ENCODE measurements at regions not wholly inside any gene's neighbourhood (a gene's known extent, or its start where the extent isn't known, plus 50 kb on each side); places are given as distances from the start of the nearest gene placed in this dataset.

DNA sequence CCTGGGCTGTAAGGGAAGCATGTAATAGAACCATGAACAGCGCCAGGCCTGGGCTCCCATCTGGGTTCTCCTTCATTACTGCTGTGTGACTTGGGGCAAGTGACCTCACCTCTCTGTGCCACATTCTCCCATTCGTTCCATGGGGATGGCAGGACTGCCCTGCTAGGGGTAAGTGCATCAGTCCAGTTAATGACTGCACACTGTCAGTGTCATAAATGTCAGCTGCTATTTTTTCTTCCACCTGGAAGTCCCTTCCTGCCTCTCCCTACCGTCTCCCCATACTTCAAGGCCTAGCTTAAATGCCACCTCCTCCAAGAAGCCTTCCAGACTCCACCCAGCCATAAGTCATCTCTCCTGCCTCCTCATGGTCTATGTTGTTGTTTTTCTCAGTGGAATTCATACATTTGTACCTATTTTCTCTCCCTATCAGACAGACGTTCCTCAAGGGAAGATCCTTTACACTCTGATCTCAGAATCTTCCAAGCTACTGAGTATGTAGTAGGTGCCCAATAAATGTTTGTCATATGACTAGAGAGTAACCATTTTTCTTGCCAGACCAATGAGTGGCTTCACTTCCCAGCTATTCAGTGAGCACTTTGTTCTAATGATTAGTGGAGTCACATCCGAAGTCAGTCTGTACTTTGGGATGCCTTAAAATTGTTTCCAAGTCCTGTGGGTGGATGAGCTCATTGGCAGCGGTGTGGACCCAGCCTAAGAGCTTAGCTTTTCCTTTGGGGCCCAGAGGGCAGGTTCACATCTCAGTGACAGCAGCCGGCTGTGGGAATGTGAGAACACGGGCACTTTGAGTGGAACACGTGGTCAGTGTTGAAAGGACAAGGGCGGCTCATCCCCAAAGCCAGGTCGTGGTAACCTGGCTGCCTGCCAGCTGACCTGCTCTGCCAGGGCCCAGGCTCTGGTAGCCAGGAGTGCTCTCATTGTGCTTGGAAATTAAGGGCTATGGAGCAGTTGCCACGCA is 147.5 kb upstream of the GSE1 start:
- H3K9me3 ChIP-seq (ENCODE audit: insufficient read depth, low read depth, low read length), result no peaks in the 10 kb centered on the region
- H3K36me3 ChIP-seq (ENCODE audit: insufficient read depth, low read length), result no peaks in the 10 kb centered on the region
- H3K4me2 ChIP-seq (ENCODE audit: low read length), result no peak overlapping the region
- H3K9ac ChIP-seq (ENCODE audit: low read length), result no peak overlapping the region
- Mint-ChIP-seq H3K4me1 (ENCODE audit: low read depth, unreplicated experiment) (peaks cover 13% of the 10 kb centered on the region), H3K36me3 (ENCODE audit: low read depth, unreplicated experiment) (no peaks in the 10 kb centered on the region), H3K9me3 (ENCODE audit: unreplicated experiment) (no peaks in the 10 kb centered on the region), H3K27ac (ENCODE audit: unreplicated experiment) (no peak overlapping the region), H3K4me3 (ENCODE audit: unreplicated experiment) (peak overlapping the region; percentile 2), H3K27me3 (ENCODE audit: low read depth, unreplicated experiment) (peaks cover 31% of the 10 kb centered on the region)
- DNase-seq (ENCODE audit: low read depth), result peak; percentile 53
- H3K4me1 ChIP-seq (ENCODE audit: insufficient read depth, low read length), result peaks cover 21% of the 10 kb centered on the region
- H3K79me2 ChIP-seq (ENCODE audit: insufficient read depth, low read length), result no peaks in the 10 kb centered on the region
- H3K27me3 ChIP-seq (ENCODE audit: insufficient read depth, low read length), result peaks cover 13% of the 10 kb centered on the region
- TF ChIP-seq, protein P1, sequence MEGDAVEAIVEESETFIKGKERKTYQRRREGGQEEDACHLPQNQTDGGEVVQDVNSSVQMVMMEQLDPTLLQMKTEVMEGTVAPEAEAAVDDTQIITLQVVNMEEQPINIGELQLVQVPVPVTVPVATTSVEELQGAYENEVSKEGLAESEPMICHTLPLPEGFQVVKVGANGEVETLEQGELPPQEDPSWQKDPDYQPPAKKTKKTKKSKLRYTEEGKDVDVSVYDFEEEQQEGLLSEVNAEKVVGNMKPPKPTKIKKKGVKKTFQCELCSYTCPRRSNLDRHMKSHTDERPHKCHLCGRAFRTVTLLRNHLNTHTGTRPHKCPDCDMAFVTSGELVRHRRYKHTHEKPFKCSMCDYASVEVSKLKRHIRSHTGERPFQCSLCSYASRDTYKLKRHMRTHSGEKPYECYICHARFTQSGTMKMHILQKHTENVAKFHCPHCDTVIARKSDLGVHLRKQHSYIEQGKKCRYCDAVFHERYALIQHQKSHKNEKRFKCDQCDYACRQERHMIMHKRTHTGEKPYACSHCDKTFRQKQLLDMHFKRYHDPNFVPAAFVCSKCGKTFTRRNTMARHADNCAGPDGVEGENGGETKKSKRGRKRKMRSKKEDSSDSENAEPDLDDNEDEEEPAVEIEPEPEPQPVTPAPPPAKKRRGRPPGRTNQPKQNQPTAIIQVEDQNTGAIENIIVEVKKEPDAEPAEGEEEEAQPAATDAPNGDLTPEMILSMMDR (IDR thresholded peaks at IDR 0.05; ENCODE audit: insufficient read depth, low read depth, low read length), result no peak
- no peak for TF ChIP-seq EZH2 (IDR thresholded peaks at IDR 0.05; ENCODE audit: insufficient read depth, low read length)
- no peak overlapping the region for H3K4me3 ChIP-seq (ENCODE audit: insufficient read depth, low read depth, low read length)
- no peak overlapping the region for H2AFZ ChIP-seq (ENCODE audit: low read depth, low read length)
- no peak overlapping the region for H3K27ac ChIP-seq (ENCODE audit: low read depth, low read length)
- FAIRE-seq, result peak; percentile 62
- H4K20me1 ChIP-seq (ENCODE audit: insufficient read depth, low read length), result peaks cover 71% of the 10 kb centered on the region

DNA sequence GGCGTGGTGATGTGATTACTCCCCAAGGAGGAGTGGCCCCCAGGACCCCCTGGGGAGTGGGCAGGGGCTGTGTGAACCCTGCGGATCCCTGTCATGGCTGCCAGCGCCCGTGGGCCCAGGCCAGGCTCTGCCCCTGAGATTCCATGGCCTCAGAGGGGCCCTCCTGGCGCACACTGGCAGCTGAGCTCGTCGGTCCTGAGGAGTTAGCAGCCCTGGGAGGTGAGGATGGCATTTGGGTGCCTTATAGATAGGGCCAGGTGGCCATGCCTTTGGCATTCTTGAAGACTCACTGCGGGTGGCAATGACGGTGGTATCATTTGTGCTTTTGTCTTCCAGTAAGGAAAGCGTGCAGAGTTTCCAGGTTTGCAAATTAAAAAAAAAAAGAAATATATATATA is 146.8 kb upstream of the GSE1 start:
- Mint-ChIP-seq H3K27ac (ENCODE audit: unreplicated experiment) (no peak overlapping the region), H3K27me3 (ENCODE audit: low read depth, unreplicated experiment) (peaks cover 32% of the 10 kb centered on the region), H3K9me3 (ENCODE audit: unreplicated experiment) (no peaks in the 10 kb centered on the region), H3K4me3 (ENCODE audit: unreplicated experiment) (no peak overlapping the region), H3K4me1 (ENCODE audit: low read depth, unreplicated experiment) (peaks cover 6% of the 10 kb centered on the region), H3K36me3 (ENCODE audit: low read depth, unreplicated experiment) (no peaks in the 10 kb centered on the region)
- Histone ChIP-seq H4K20me1 (ENCODE audit: insufficient read depth, low read length) (peaks cover 64% of the 10 kb centered on the region), H3K27me3 (ENCODE audit: insufficient read depth, low read length) (peaks cover 13% of the 10 kb centered on the region), H3K9me3 (ENCODE audit: insufficient read depth, low read depth, low read length) (no peaks in the 10 kb centered on the region), H3K36me3 (ENCODE audit: insufficient read depth, low read length) (no peaks in the 10 kb centered on the region), H3K4me3 (ENCODE audit: insufficient read depth, low read depth, low read length) (no peak overlapping the region), H3K9ac (ENCODE audit: low read length) (no peak overlapping the region), H3K4me2 (ENCODE audit: low read length) (no peak overlapping the region), H3K4me1 (ENCODE audit: insufficient read depth, low read length) (peaks cover 14% of the 10 kb centered on the region), H2AFZ (ENCODE audit: low read depth, low read length) (no peak overlapping the region), H3K79me2 (ENCODE audit: insufficient read depth, low read length) (no peaks in the 10 kb centered on the region), H3K27ac (ENCODE audit: low read depth, low read length) (no peak overlapping the region)
- FAIRE-seq (no peak), DNase-seq (ENCODE audit: low read depth) (no peak)
- TF ChIP-seq EZH2 (IDR thresholded peaks at IDR 0.05; ENCODE audit: insufficient read depth, low read length), result no peak
- TF ChIP-seq, protein P1 (IDR thresholded peaks at IDR 0.05; ENCODE audit: insufficient read depth, low read depth, low read length), result no peak

DNA sequence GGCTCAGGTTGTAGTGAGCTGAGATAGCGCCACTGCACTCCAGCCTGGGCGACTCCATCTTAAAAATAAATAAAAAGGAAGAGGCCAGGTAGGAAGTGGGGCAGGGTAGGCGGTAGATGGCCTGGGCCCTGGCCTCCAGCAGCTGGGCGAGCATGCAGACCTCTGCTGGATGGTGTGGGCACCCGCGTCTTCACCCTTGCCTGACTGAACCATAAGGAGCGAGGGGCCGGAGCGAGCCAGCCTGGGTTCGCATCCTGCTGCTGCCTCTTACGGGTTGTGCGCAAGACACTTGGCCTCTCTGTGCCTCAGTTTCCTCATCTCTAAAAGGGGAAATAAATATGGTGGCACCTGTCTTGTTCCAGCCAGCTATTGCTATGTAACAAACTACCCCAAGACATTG is 146.1 kb upstream of the GSE1 start:
- Mint-ChIP-seq H3K27me3 (ENCODE audit: low read depth, unreplicated experiment) (peaks cover 37% of the 10 kb centered on the region), H3K9me3 (ENCODE audit: unreplicated experiment) (no peaks in the 10 kb centered on the region), H3K4me3 (ENCODE audit: unreplicated experiment) (no peak overlapping the region), H3K4me1 (ENCODE audit: low read depth, unreplicated experiment) (peaks cover 8% of the 10 kb centered on the region), H3K27ac (ENCODE audit: unreplicated experiment) (no peak overlapping the region), H3K36me3 (ENCODE audit: low read depth, unreplicated experiment) (no peaks in the 10 kb centered on the region)
- Histone ChIP-seq H2AFZ (ENCODE audit: low read depth, low read length) (no peak overlapping the region), H3K27ac (ENCODE audit: low read depth, low read length) (no peak overlapping the region), H3K9me3 (ENCODE audit: insufficient read depth, low read depth, low read length) (no peaks in the 10 kb centered on the region), H4K20me1 (ENCODE audit: insufficient read depth, low read length) (peaks cover 62% of the 10 kb centered on the region), H3K4me1 (ENCODE audit: insufficient read depth, low read length) (peaks cover 7% of the 10 kb centered on the region), H3K9ac (ENCODE audit: low read length) (no peak overlapping the region), H3K36me3 (ENCODE audit: insufficient read depth, low read length) (no peaks in the 10 kb centered on the region), H3K4me3 (ENCODE audit: insufficient read depth, low read depth, low read length) (no peak overlapping the region), H3K4me2 (ENCODE audit: low read length) (no peak overlapping the region), H3K79me2 (ENCODE audit: insufficient read depth, low read length) (no peaks in the 10 kb centered on the region), H3K27me3 (ENCODE audit: insufficient read depth, low read length) (peaks cover 13% of the 10 kb centered on the region)
- FAIRE-seq (no peak), DNase-seq (ENCODE audit: low read depth) (no peak)
- TF ChIP-seq, protein P1 (IDR thresholded peaks at IDR 0.05; ENCODE audit: insufficient read depth, low read depth, low read length), result no peak
- no peak for TF ChIP-seq EZH2 (IDR thresholded peaks at IDR 0.05; ENCODE audit: insufficient read depth, low read length)
